ENCODE measurements at regions not wholly inside any gene's neighbourhood (a gene's known extent, or its start where the extent isn't known, plus 50 kb on each side); places are given as distances from the start of the nearest gene placed in this dataset.

DNA sequence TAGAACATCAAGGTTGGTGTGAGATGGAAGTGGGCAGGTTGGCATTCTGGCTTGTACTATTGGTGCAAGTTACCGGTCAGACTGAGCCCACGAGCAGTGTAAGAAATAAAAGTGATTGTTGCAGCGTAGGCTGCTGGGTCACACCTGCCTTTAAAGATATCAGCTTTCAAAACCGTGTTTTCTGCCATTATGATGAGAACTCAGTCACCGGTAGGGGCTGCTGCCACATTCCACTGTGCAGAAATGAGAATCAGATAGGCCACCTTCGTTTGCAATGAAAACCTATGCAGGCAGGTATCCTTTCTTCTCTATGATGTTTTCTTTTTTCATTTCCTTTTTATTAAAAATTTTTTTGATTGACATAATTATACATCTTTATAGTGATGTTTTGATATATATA is 168.5 kb downstream of the MYLK4 start:
- no peaks in the 10 kb centered on the region for H3K4me1 ChIP-seq (ENCODE audit: control insufficient read depth in 2 of 3, insufficient read depth in 2 of 3, low read depth in 1 of 3, low read length in 3 of 3)
- H3K4me3 ChIP-seq (ENCODE audit: low read length in 3 of 3), result no peak overlapping the region
- DNase-seq (no peak), FAIRE-seq (no peak)
- H3K36me3 ChIP-seq (ENCODE audit: control insufficient read depth in 2 of 3, insufficient read depth in 3 of 3, low read length in 3 of 3), result no peaks in the 10 kb centered on the region
- no peak overlapping the region for H3K9ac ChIP-seq (ENCODE audit: low read length in 3 of 3)
- intact Hi-C loops (cut with DNase I), result no loop called here
- peaks cover 0 to 7% (median 0%) of the 10 kb centered on the region in 3 donors for H3K9me3 ChIP-seq (ENCODE audit: control insufficient read depth in 2 of 3, insufficient read depth in 1 of 3, low read length in 3 of 3)
- TF ChIP-seq, protein P1, sequence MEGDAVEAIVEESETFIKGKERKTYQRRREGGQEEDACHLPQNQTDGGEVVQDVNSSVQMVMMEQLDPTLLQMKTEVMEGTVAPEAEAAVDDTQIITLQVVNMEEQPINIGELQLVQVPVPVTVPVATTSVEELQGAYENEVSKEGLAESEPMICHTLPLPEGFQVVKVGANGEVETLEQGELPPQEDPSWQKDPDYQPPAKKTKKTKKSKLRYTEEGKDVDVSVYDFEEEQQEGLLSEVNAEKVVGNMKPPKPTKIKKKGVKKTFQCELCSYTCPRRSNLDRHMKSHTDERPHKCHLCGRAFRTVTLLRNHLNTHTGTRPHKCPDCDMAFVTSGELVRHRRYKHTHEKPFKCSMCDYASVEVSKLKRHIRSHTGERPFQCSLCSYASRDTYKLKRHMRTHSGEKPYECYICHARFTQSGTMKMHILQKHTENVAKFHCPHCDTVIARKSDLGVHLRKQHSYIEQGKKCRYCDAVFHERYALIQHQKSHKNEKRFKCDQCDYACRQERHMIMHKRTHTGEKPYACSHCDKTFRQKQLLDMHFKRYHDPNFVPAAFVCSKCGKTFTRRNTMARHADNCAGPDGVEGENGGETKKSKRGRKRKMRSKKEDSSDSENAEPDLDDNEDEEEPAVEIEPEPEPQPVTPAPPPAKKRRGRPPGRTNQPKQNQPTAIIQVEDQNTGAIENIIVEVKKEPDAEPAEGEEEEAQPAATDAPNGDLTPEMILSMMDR (IDR thresholded peaks at IDR 0.05; ENCODE audit: borderline replicate concordance, extremely low read depth, insufficient read depth), result no peak
- no peak overlapping the region for H3K27ac ChIP-seq (ENCODE audit: low read depth in 2 of 2, low read length in 2 of 2)
- H3K27me3 ChIP-seq (ENCODE audit: control insufficient read depth, insufficient read depth, low read length), result no peaks in the 10 kb centered on the region

DNA sequence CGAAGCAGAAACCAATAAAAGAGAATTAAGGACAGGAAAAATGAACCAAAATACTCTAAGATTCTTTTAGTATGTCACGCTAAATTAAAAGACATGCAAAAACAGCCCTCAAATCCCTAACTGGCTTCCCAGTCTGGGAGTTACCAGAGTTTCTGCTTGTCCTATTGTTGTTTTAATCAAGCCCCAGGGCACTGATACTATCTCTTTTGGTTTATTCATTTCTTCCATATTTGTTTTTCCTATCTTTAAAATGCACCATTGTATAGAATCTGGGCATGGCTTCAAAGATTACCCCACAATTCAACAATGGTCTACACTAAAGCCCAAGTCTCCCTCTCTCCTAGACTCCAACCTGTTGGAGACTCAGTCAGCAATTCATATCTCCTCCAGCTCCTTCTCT is 169.1 kb downstream of the MYLK4 start:
- intact Hi-C loops (cut with DNase I), result no loop called here
- Histone ChIP-seq H3K4me1 (ENCODE audit: control insufficient read depth in 2 of 3, insufficient read depth in 2 of 3, low read depth in 1 of 3, low read length in 3 of 3) (no peaks in the 10 kb centered on the region), H3K9me3 (ENCODE audit: control insufficient read depth in 2 of 3, insufficient read depth in 1 of 3, low read length in 3 of 3) (peaks cover 0 to 7% (median 0%) of the 10 kb centered on the region in 3 donors), H3K36me3 (ENCODE audit: control insufficient read depth in 2 of 3, insufficient read depth in 3 of 3, low read length in 3 of 3) (no peaks in the 10 kb centered on the region), H3K27me3 (ENCODE audit: control insufficient read depth, insufficient read depth, low read length) (no peaks in the 10 kb centered on the region), H3K9ac (ENCODE audit: low read length in 3 of 3) (no peak overlapping the region), H3K27ac (ENCODE audit: low read depth in 2 of 2, low read length in 2 of 2) (no peak overlapping the region), H3K4me3 (ENCODE audit: low read length in 3 of 3) (no peak overlapping the region)
- FAIRE-seq, result no peak
- TF ChIP-seq, protein P1 (IDR thresholded peaks at IDR 0.05; ENCODE audit: borderline replicate concordance, extremely low read depth, insufficient read depth), result no peak
- DNase-seq, result no peak

DNA sequence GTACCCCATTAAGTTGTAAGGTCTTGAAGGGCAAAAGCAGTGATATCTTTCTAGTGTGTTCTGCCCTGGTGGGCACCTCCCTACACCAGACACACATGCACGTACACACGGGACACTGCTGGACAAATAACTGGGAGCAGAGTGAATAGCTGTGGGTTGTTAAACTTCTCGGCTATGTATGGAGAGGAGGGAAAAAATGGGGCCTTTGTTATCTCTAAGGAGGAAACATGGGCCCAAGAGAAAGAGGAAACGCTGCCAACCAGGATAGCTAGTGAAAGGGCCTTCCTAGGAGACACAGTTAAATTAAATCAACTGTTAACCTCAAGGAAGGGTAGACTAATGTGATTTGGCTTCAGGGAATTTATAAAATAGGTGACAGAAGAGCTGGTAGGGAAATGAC is 169.7 kb downstream of the MYLK4 start:
- H3K4me3 ChIP-seq (ENCODE audit: low read length in 3 of 3), result no peak overlapping the region
- no peak for FAIRE-seq
- TF ChIP-seq, protein P1 (IDR thresholded peaks at IDR 0.05; ENCODE audit: borderline replicate concordance, extremely low read depth, insufficient read depth), result no peak
- no peak for DNase-seq
- intact Hi-C loops (cut with DNase I), result no loop called here
- H3K9me3 ChIP-seq (ENCODE audit: control insufficient read depth in 2 of 3, insufficient read depth in 1 of 3, low read length in 3 of 3), result peaks cover 0 to 7% (median 0%) of the 10 kb centered on the region in 3 donors
- H3K27ac ChIP-seq (ENCODE audit: low read depth in 2 of 2, low read length in 2 of 2), result no peak overlapping the region
- H3K36me3 ChIP-seq (ENCODE audit: control insufficient read depth in 2 of 3, insufficient read depth in 3 of 3, low read length in 3 of 3), result no peaks in the 10 kb centered on the region
- H3K4me1 ChIP-seq (ENCODE audit: control insufficient read depth in 2 of 3, insufficient read depth in 2 of 3, low read depth in 1 of 3, low read length in 3 of 3), result no peaks in the 10 kb centered on the region
- H3K27me3 ChIP-seq (ENCODE audit: control insufficient read depth, insufficient read depth, low read length), result no peaks in the 10 kb centered on the region
- H3K9ac ChIP-seq (ENCODE audit: low read length in 3 of 3), result no peak overlapping the region

Data from kidney (tissue), 13 donors.